Activated T-cell treated with anti-CD3 and anti-CD28 coated beads for 4 hours (primary cell): ENCODE measurements at regions not wholly inside any gene's neighbourhood (a gene's known extent, or its start where the extent isn't known, plus 50 kb on each side); places are given as distances from the start of the nearest gene placed in this dataset.
"Not testable (repeated sequence)": the region's sequence is repeated elsewhere in the genome, so short reads cannot be mapped to it uniquely, and the experiment has no call there.

Experiments
- DNase-seq: peaks from one replicate; pipeline ENCODE4 v3.0.0-alpha.2; 2020

- not testable (repeated sequence) for DNase-seq
These were observed 49.9 kb upstream of the MSMB start for GRCh38 chr10:46095943-46096342.

DNA sequence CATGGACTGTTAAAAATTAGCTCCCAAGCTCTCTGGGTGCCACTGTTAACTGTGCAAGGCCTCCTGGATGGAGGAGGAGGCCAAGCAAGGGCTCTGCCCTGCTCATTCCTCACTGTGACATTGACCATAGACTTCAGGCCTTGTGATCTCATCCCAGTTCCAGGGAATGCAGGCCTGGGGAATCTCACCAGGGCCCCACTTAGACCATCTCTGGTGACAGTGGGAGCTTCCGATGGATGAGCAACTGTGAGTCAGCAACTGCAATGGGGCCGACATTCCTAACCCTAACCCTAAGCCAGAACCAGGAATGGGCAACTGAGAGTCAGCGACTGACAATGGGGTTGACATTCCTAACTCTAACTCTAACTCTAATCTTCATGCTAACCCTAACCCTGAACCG is 50.4 kb upstream of the MSMB start:
- no peak for DNase-seq

GRCh38 chr10:46096909-46097575 is 51.0 kb upstream of the MSMB start:
- no peak for DNase-seq

- no peak for DNase-seq
These were observed 51.7 kb upstream of the MSMB start for GRCh38 chr10:46097576-46098317.

DNA sequence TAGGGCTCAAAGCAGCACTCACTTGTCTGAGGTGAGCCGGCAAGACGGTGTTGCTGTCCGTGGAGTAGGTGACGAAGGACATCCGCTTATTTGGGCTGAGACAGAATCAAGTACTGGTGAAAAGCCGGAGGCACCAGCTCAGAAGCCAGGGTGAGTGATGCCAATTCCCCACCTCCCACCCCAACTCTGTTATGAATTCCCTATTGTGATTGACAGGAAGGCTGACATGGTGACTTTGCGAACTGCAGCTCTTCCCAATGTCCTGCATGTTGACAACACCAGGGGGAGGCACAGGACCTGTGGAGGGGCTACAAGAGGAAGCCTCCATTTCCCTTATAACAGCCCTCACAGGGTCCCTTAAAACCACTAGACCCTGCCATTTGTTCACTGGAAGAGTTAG is 52.3 kb upstream of the MSMB start:
- no peak for DNase-seq

DNA sequence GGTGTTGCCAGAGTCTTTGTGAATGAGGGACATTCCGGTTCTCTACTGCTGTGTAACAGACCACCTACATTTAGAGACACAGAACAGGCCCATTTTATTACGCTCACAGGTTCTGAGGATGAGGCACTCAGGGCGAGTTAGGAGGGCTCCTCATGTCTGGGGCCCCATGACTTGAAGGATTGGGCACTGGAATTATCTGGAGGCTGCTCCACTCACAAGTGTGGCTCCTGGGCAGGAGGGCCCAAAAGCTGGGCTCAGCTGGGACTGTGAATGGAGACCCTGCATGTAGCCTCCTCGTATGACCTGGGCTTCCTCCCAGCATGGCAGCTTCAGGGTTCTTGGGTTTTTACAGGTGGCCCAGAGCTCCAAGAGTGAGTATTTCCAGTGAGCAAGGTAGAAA is 52.9 kb upstream of the MSMB start:
- DNase-seq, result not testable (repeated sequence)

DNA sequence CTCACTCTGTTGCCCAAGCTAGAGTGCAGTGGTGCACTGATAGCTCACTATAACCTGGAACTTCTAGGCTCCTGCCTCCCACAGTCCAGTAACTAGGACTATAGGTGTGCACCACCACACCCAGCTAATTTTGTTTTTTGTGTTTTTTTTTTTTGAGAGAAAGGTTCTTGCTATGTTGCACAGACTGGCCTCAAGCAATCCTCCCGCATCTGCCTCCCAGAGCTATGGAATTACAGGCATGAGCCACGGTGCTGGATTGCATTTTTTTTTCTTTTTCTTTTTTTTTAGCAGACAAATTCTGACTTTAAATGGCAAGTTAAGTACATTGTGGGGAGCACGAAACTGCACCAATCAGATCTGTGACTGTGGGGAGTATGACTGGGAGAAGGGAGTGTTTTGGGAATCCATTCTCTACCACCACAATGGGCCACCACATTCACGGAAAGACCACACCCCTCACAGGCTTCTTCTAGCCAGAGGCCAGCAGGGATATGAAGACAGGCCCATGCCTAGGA is 58.1 kb upstream of the MSMB start:
- DNase-seq, result no peak

GRCh38 chr10:46105416-46105815 is 59.3 kb upstream of the MSMB start:
- not testable (repeated sequence) for DNase-seq

GRCh38 chr10:46105856-46106409 is 59.9 kb upstream of the MSMB start:
- not testable (repeated sequence) for DNase-seq

GRCh38 chr10:46106410-46107255 is 60.6 kb upstream of the MSMB start:
- no peak for DNase-seq

- not testable (repeated sequence) for DNase-seq
These were observed 62.1 kb upstream of the MSMB start for GRCh38 chr10:46108158-46108499.

GRCh38 chr10:46154271-46154670 is 108.2 kb upstream of the MSMB start:
- DNase-seq, result not testable (repeated sequence)

- not testable (repeated sequence) for DNase-seq
These were observed 108.6 kb upstream of the MSMB start for GRCh38 chr10:46154683-46155082.

DNA sequence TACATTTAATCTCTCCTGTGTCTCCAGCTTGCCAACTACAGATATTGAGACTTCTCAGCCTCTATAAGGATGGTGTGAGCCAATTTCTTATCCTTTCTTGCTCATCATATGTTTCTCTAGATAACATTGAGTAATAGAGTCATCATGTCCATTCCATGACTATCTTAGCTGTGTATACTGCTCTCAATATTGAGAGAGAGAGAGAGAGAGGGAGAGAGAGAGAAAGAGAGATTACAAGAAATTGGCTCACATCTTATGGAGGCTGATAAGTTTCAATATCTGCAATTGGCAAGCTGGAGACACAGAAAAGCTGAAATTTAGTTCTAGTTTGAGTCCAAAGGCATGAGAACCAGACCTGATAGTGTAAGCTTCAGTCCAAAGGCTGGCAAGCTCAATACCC is 110.8 kb upstream of the MSMB start:
- DNase-seq, result not testable (repeated sequence)

GRCh38 chr10:46169736-46170135 is 117.1 kb upstream of the ANTXRL start:
- no peak for DNase-seq

- no peak for DNase-seq
These were observed 116.0 kb upstream of the ANTXRL start for GRCh38 chr10:46170789-46171188.

- no peak for DNase-seq
These were observed 115.1 kb upstream of the ANTXRL start for GRCh38 chr10:46171661-46172060.

DNA sequence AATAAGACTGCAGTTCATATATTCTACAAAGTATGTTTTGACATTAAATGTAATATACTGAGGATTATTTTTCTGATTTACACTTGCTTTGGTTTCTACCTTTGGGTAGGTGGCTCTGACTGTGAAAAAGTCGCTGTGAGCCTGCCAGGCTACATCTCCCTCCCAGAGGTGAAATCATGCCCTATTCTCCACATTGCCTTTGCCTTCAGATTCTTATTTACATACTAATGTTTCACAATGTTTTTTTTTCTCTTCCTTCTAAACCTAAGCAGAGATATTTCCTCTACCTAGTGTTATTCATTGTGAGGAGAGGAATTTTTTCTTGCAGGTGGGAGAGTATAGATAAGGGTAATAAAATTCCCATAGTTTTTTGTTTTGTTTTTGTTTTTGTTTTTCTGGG is 111.5 kb upstream of the ANTXRL start:
- DNase-seq, result no peak

DNA sequence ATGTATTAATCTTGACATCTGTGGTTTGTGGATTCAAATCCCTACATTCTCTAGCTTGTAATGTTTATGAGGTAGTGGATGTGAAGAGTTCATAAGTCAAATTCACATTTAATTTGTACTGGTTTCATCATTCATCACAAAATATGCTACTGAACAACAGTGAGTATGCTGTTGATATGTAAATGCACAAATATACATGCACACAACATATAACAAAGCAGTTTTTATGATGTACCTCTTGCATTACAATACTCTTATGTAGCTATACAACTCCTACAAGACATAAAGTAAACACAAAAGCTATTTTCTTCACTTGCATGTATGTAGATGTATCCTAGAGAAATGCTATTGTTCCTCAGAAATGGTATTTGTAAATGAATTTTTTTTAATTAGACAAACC is 111.0 kb upstream of the ANTXRL start:
- DNase-seq, result no peak

GRCh38 chr10:46187431-46187830 is 99.4 kb upstream of the ANTXRL start:
- DNase-seq, result not testable (repeated sequence)

- DNase-seq, result no peak
These were observed 89.7 kb upstream of the ANTXRL start for GRCh38 chr10:46197050-46197449.

GRCh38 chr10:46198516-46198915 is 88.3 kb upstream of the ANTXRL start:
- no peak for DNase-seq

DNA sequence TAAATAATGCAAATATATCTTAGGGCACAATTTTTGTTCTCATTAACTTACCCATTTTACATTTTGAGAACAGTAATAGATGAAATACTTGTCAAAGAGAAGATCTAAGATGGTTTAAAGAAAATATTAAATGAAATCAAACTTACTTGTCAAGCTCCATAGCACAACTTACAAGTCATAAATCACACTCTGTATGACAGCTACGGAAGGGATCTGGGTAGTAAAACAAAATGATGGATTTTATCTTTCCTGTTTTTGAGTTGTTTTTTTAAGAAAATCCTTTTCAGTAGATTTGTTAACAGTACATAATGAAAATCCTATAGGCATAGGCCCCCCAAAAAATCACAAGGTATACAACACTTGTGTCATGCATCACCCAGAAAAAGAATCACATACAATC is 84.4 kb upstream of the ANTXRL start:
- not testable (repeated sequence) for DNase-seq
